Activated CD8-positive, alpha-beta T cell treated with anti-CD3 and anti-CD28 coated beads for 36 hours (primary cell): ENCODE measurements at regions not wholly inside any gene's neighbourhood (a gene's known extent, or its start where the extent isn't known, plus 50 kb on each side); places are given as distances from the start of the nearest gene placed in this dataset.

ENCODE experiments used
- ATAC-seq: fragments of 200-7000 bp; cut with Tn5 transposase; one replicate; pipeline ENCODE4 v1.10.0; 2021; ENCODE audit warnings: mild to moderate bottlenecking, moderate library complexity
- CTCF ChIA-PET: fragments of 350-600 bp; sonication (Branson Sonifier 250); formaldehyde crosslinking; loops from one replicate; lab custom pipeline; 2021; ENCODE audit warnings: antibody characterized with exemption; lab: Charles Lee
- POLR2A ChIA-PET: fragments of 350-600 bp; sonication (Branson Sonifier 250); formaldehyde crosslinking; loops from one replicate; lab custom pipeline; 2021; ENCODE audit warnings: antibody characterized with exemption; lab: Charles Lee
- DNase-seq: peaks from one replicate; pipeline ENCODE4 v3.0.0-alpha.2; 2020
- H3K27ac Mint-ChIP-seq: one replicate; pipeline ENCODE4 v1.8.0; 2021; ENCODE audit warnings: mild to moderate bottlenecking, mixed read lengths
- H3K27me3 Mint-ChIP-seq: one replicate; pipeline ENCODE4 v1.8.0; 2021; ENCODE audit warnings: mixed read lengths
- H3K36me3 Mint-ChIP-seq: one replicate; pipeline ENCODE4 v1.8.0; 2021; ENCODE audit warnings: low read depth, mixed read lengths
- H3K4me1 Mint-ChIP-seq: one replicate; pipeline ENCODE4 v1.8.0; 2021; ENCODE audit warnings: low read depth, mixed read lengths
- H3K4me3 Mint-ChIP-seq: one replicate; pipeline ENCODE4 v1.8.0; 2021; ENCODE audit warnings: mild to moderate bottlenecking, moderate library complexity, mixed read lengths
- H3K9me3 Mint-ChIP-seq: one replicate; pipeline ENCODE4 v1.8.0; 2021; ENCODE audit warnings: mixed read lengths
- intact Hi-C: fragments of 100-400 bp; cut with micrococcal nuclease; formaldehyde crosslinking; loops from one replicate; pipeline ENCODE4 v1.10.0; 2022
- TF ChIP-seq, protein P1 (sequence below): fragments of 200-600 bp; IDR thresholded peaks from one replicate; pipeline ENCODE4 v1.8.0; 2022; ENCODE audit warnings: antibody characterized with exemption, mild to moderate bottlenecking

DNA sequence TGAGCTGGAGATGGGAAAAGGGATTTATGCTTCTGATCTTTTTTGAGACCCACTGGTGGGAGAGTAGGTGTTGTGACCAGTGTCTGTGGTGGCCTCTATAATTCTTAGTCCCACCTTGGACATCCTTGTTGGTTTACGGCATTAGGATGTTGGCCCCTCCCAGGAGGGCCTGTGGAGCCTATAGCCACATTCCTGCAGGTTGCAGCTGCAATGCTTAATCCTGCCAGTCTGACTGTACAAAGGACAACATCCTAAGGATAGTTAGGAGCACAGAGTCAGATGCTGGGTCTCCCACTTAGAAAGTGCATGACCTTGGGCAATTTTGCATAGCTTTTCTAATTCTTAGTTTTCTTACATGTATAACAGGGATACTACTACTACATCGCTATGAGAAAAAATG is 150.9 kb upstream of the SLC38A2 start:
- DNase-seq (no peak), ATAC-seq (no peak)
- Mint-ChIP-seq H3K9me3 (peaks cover 1% of the 10 kb centered on the region), H3K4me3 (peak overlapping the region; percentile 60), H3K36me3 (no peaks in the 10 kb centered on the region), H3K4me1 (peaks cover 40% of the 10 kb centered on the region), H3K27me3 (no peaks in the 10 kb centered on the region), H3K27ac (peak overlapping the region; percentile 91)
- POLR2A ChIA-PET = interaction anchor here (0.6 to 1.6 kb wide), 10 partner anchors 8 to 166 kb away, joined by 3 to 5 read pairs (median 4); no protein-coding TSS in a partner anchor
- CTCF ChIA-PET = interaction anchor here (0.8 to 1.7 kb wide), 7 partner anchors 8 to 146 kb away, joined by 3 to 5 read pairs (median 3); no protein-coding TSS in a partner anchor
- TF ChIP-seq, protein P1, sequence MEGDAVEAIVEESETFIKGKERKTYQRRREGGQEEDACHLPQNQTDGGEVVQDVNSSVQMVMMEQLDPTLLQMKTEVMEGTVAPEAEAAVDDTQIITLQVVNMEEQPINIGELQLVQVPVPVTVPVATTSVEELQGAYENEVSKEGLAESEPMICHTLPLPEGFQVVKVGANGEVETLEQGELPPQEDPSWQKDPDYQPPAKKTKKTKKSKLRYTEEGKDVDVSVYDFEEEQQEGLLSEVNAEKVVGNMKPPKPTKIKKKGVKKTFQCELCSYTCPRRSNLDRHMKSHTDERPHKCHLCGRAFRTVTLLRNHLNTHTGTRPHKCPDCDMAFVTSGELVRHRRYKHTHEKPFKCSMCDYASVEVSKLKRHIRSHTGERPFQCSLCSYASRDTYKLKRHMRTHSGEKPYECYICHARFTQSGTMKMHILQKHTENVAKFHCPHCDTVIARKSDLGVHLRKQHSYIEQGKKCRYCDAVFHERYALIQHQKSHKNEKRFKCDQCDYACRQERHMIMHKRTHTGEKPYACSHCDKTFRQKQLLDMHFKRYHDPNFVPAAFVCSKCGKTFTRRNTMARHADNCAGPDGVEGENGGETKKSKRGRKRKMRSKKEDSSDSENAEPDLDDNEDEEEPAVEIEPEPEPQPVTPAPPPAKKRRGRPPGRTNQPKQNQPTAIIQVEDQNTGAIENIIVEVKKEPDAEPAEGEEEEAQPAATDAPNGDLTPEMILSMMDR = no peak
- intact Hi-C loops = no loop called here

DNA sequence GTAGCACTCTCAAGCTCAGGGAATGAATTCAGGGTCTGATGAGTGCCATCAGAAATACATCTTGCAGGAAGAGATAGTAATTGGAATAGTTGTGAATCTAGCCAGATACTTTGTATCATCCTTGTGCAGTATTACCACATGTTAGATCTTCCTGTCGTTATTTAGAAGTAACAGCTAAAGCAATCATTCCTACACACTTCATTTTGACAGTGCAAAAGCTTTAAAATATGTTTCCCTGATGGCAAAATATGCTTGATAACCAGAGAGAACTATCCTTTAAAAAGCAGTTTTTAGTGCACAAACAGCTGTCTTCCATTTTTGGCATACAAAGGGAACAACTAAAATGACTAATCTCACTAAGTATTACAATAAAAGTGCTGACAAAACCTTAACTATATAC is 149.5 kb upstream of the SLC38A2 start:
- Mint-ChIP-seq H3K27me3 (no peaks in the 10 kb centered on the region), H3K4me1 (peaks cover 52% of the 10 kb centered on the region), H3K4me3 (no peak overlapping the region), H3K9me3 (no peaks in the 10 kb centered on the region), H3K36me3 (peaks cover under 1% of the 10 kb centered on the region), H3K27ac (peak overlapping the region; percentile 33)
- no peak for DNase-seq
- no peak for ATAC-seq
- ChIA-PET POLR2A (interaction anchor here (0.9 to 1.0 kb wide), 3 partner anchors 150 to 254 kb away, joined by 3 to 5 read pairs (median 4); partner anchors contain the start of gene SLC38A1), CTCF (interaction anchor here (0.8 to 1.1 kb wide), 3 partner anchors 9 to 139 kb away, joined by 3 read pairs; no protein-coding TSS in a partner anchor)
- TF ChIP-seq, protein P1 = no peak
- intact Hi-C loops = no loop called here

DNA sequence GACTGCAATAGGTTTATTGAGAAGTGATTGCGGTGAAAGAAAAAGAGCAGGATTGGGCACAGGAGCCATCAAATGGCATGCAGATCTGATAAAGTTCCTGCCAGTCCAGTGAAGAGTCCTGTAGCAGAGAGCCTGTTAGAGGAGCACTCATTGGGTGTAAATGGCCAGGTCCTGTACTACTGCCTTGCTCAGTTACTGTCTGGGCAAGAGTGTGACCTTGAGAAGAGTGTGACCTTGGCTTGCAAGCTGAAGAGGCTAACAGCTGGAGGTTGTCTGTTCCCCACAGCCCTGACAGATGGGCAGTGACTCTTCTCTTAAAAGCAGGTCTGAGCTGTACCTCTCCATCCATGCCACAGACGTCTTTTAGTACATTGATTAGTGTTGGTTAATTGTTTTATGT is 148.6 kb upstream of the SLC38A2 start:
- DNase-seq (no peak), ATAC-seq (no peak)
- Mint-ChIP-seq H3K27me3 (no peaks in the 10 kb centered on the region), H3K4me1 (peaks cover 56% of the 10 kb centered on the region), H3K4me3 (no peak overlapping the region), H3K9me3 (no peaks in the 10 kb centered on the region), H3K36me3 (peaks cover 2% of the 10 kb centered on the region), H3K27ac (no peak overlapping the region)
- CTCF ChIA-PET = no interaction called here
- POLR2A ChIA-PET = no interaction called here
- intact Hi-C loops = no loop called here
- TF ChIP-seq, protein P1 = no peak

DNA sequence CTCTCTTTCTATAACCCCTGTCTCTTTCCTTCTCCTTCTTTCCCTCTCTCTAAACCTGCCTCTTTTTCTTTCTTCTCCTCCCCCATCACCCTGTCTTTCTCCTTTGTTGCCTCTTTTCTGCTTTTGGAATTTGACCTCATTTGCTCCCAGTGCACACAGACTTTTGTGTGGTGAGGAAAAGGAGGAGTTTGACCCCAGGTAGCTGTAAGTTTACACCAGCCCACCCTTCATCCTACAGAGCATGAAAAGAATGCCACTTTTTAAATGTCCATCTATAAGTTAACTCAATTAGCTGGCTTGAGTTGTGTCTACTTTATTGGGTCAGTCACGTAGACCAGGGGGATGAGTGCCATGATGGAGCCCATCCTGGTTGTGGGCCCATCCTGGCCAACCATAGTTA is 146.8 kb upstream of the SLC38A2 start:
- ATAC-seq (no peak), DNase-seq (no peak)
- TF ChIP-seq, protein P1 = no peak
- ChIA-PET POLR2A (interaction anchor here (1.1 kb wide), 1 partner anchor 394 kb away, joined by 3 read pairs; no protein-coding TSS in a partner anchor), CTCF (interaction anchor here (0.6 to 1.5 kb wide), 2 partner anchors 142 to 769 kb away, joined by 3 to 6 read pairs; no protein-coding TSS in a partner anchor)
- Mint-ChIP-seq H3K4me1 (peaks cover 58% of the 10 kb centered on the region), H3K27ac (peak overlapping the region; percentile 3), H3K9me3 (peaks cover 2% of the 10 kb centered on the region), H3K36me3 (peaks cover 9% of the 10 kb centered on the region), H3K27me3 (no peaks in the 10 kb centered on the region), H3K4me3 (no peak overlapping the region)
- intact Hi-C loops = no loop called here

DNA sequence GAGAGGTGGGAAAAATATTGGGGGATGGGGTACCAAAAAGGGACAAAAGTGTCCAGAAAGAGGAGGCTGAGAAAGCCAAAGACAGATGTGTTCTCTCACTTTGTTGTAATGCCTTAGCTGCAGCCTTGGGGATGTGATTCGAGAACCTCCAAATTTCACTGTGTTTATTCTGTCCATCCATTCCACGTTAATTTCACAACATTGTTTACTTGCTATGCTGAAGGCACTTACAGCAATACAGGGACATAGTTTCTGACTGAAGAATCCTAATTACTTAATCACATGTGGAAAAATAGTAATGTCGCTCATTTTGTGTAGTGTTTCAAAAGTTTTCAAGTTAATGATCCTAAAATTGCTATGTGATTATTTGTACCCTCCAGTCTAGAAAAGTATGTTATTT is 146.2 kb upstream of the SLC38A2 start:
- peaks cover 9% of the 10 kb centered on the region for H3K36me3 Mint-ChIP-seq
- CTCF ChIA-PET = interaction anchor here (0.6 kb wide), 1 partner anchor 769 kb away, joined by 3 read pairs; no protein-coding TSS in a partner anchor
- H3K4me1 Mint-ChIP-seq = peaks cover 58% of the 10 kb centered on the region
- TF ChIP-seq, protein P1 = no peak
- peaks cover 2% of the 10 kb centered on the region for H3K9me3 Mint-ChIP-seq
- ATAC-seq (no peak), DNase-seq (no peak)
- H3K27me3 Mint-ChIP-seq = no peaks in the 10 kb centered on the region
- intact Hi-C loops = no loop called here
- H3K4me3 Mint-ChIP-seq = no peak overlapping the region
- peak overlapping the region; percentile 27 for H3K27ac Mint-ChIP-seq
- POLR2A ChIA-PET = no interaction called here
